ENCODE measurements at regions not wholly inside any gene's neighbourhood (a gene's known extent, or its start where the extent isn't known, plus 50 kb on each side); places are given as distances from the start of the nearest gene placed in this dataset.
"Not testable (repeated sequence)": the region's sequence is repeated elsewhere in the genome, so short reads cannot be mapped to it uniquely, and the experiment has no call there.

GRCh38 chr1:31510853-31511789 lies 65.2 kb upstream of the TINAGL1 start:
- DNase-seq (ENCODE audit: low read depth, low spot score), result peak; percentile 90

- DNase-seq (ENCODE audit: low read depth, low spot score), result peak; percentile 63
Observed at GRCh38 chr1:31511848-31512615, 64.3 kb upstream of the TINAGL1 start.

GRCh38 chr1:31514117-31514516 lies 62.2 kb upstream of the TINAGL1 start:
- DNase-seq (ENCODE audit: low read depth, low spot score), result no peak

GRCh38 chr1:31515056-31515775 lies 61.1 kb upstream of the TINAGL1 start:
- no peak for DNase-seq (ENCODE audit: low read depth, low spot score)

GRCh38 chr1:31515936-31516335 lies 60.4 kb upstream of the TINAGL1 start:
- no peak for DNase-seq (ENCODE audit: low read depth, low spot score)

- no peak for DNase-seq (ENCODE audit: low read depth, low spot score)
Observed at GRCh38 chr1:31517301-31517700, 59.0 kb upstream of the TINAGL1 start.

GRCh38 chr1:31517986-31518385 lies 58.3 kb upstream of the TINAGL1 start:
- not testable (repeated sequence) for DNase-seq (ENCODE audit: low read depth, low spot score)

- no peak for DNase-seq (ENCODE audit: low read depth, low spot score)
Observed at GRCh38 chr1:31521761-31522555, 54.4 kb upstream of the TINAGL1 start.

- no peak for DNase-seq (ENCODE audit: low read depth, low spot score)
Observed at GRCh38 chr1:31522556-31522845, 53.8 kb upstream of the TINAGL1 start.

- no peak for DNase-seq (ENCODE audit: low read depth, low spot score)
Observed at GRCh38 chr1:31523012-31523411, 53.3 kb upstream of the TINAGL1 start.

- no peak for DNase-seq (ENCODE audit: low read depth, low spot score)
Observed at GRCh38 chr1:31523769-31524168, 52.5 kb upstream of the TINAGL1 start.

- DNase-seq (ENCODE audit: low read depth, low spot score), result no peak
Observed at GRCh38 chr1:31524186-31524901, 52.0 kb upstream of the TINAGL1 start.

Data from ELF-1 (cell line).